ENCODE measurements at regions not wholly inside any gene's neighbourhood (a gene's known extent, or its start where the extent isn't known, plus 50 kb on each side); places are given as distances from the start of the nearest gene placed in this dataset.
A peak's percentile ranks its signal among the peaks of the same experiment; 100 is the strongest.

- DNase-seq, result no peak
Measured at GRCh38 chrX:113726009-113726408, 857.9 kb upstream of the HTR2C start.

- no peak for DNase-seq
Measured at GRCh38 chrX:113699939-113700338, 859.3 kb upstream of the AMOT start.

- no peak for DNase-seq
Measured at GRCh38 chrX:113675278-113675677, 834.6 kb upstream of the AMOT start.

GRCh38 chrX:113651306-113651705, 810.7 kb upstream of the AMOT start:
- DNase-seq, result no peak

GRCh38 chrX:113644426-113644825, 803.8 kb upstream of the AMOT start:
- no peak for DNase-seq

GRCh38 chrX:113634565-113634964, 793.9 kb upstream of the AMOT start:
- DNase-seq, result no peak

- DNase-seq, result no peak
Measured at GRCh38 chrX:113629326-113629725, 788.7 kb upstream of the AMOT start.

- DNase-seq, result no peak
Measured at GRCh38 chrX:113594123-113594841, 753.7 kb upstream of the AMOT start.

GRCh38 chrX:113586281-113586898, 745.8 kb upstream of the AMOT start:
- DNase-seq, result no peak

- DNase-seq, result no peak
Measured at GRCh38 chrX:113580486-113580885, 739.9 kb upstream of the AMOT start.

GRCh38 chrX:113558576-113558975, 717.9 kb upstream of the AMOT start:
- no peak for DNase-seq

GRCh38 chrX:113551919-113552318, 711.3 kb upstream of the AMOT start:
- no peak for DNase-seq

GRCh38 chrX:113548308-113549015, 707.8 kb upstream of the AMOT start:
- DNase-seq, result no peak

GRCh38 chrX:113545040-113545439, 704.4 kb upstream of the AMOT start:
- DNase-seq, result no peak

- no peak for DNase-seq
Measured at GRCh38 chrX:113539599-113540356, 699.1 kb upstream of the AMOT start.

- no peak for DNase-seq
Measured at GRCh38 chrX:113529426-113530013, 688.9 kb upstream of the AMOT start.

GRCh38 chrX:113522814-113523213, 682.2 kb upstream of the AMOT start:
- no peak for DNase-seq

GRCh38 chrX:113514906-113515305, 674.3 kb upstream of the AMOT start:
- DNase-seq, result no peak

- DNase-seq, result peak; percentile 44
Measured at GRCh38 chrX:113512700-113513395, 672.2 kb upstream of the AMOT start.

GRCh38 chrX:113510586-113510985, 670.0 kb upstream of the AMOT start:
- DNase-seq, result no peak

- no peak for DNase-seq
Measured at GRCh38 chrX:113492895-113493294, 652.3 kb upstream of the AMOT start.

- no peak for DNase-seq
Measured at GRCh38 chrX:113473418-113473817, 632.8 kb upstream of the AMOT start.
